Osteoblast (primary cell): ENCODE measurements at regions not wholly inside any gene's neighbourhood (a gene's known extent, or its start where the extent isn't known, plus 50 kb on each side); places are given as distances from the start of the nearest gene placed in this dataset.
"Not testable (repeated sequence)": the region's sequence is repeated elsewhere in the genome, so short reads cannot be mapped to it uniquely, and the experiment has no call there.

ENCODE experiments used
- DNase-seq: peaks from one replicate; pipeline ENCODE4 v3.0.0; 2011; ENCODE audit warnings: low spot score, mixed read lengths; ENCODE audit not compliant: insufficient read length; ENCODE audit errors: missing footprints
- H2AFZ ChIP-seq: 2 replicates; pipeline ENCODE4 v1.6.0; 2011; ENCODE audit warnings: mild to moderate bottlenecking, low read length
- H3K27ac ChIP-seq: 2 replicates; pipeline ENCODE4 v1.5.1; 2011; ENCODE audit warnings: mild to moderate bottlenecking, low read depth, low read length, moderate library complexity
- H3K27me3 ChIP-seq: 2 replicates; pipeline ENCODE4 v1.6.0; 2012; ENCODE audit warnings: mild to moderate bottlenecking, control low read depth, inconsistent platforms, low read length, moderate library complexity; ENCODE audit not compliant: insufficient read depth
- H3K36me3 ChIP-seq: 2 replicates; pipeline ENCODE4 v1.5.1; 2011; ENCODE audit warnings: mild to moderate bottlenecking, low read length, control low read depth, moderate library complexity; ENCODE audit not compliant: insufficient read depth
- H3K4me1 ChIP-seq: 2 replicates; pipeline ENCODE4 v1.5.1; 2011; ENCODE audit warnings: mild to moderate bottlenecking, low read length, control low read depth, moderate library complexity; ENCODE audit not compliant: insufficient read depth
- H3K4me2 ChIP-seq: 2 replicates; pipeline ENCODE4 v1.6.0; 2011; ENCODE audit warnings: mild to moderate bottlenecking, low read length; ENCODE audit not compliant: insufficient read depth
- H3K4me3 ChIP-seq: fragments of 200-600 bp; sonication (generic); 3 replicates; pipeline ENCODE4 v1.5.1; 2012; ENCODE audit warnings: mild to moderate bottlenecking, low read length, inconsistent platforms; ENCODE audit not compliant: insufficient read depth
- H3K79me2 ChIP-seq: 2 replicates; pipeline ENCODE4 v1.6.0; 2012; ENCODE audit warnings: mild to moderate bottlenecking, low read length, control low read depth, inconsistent platforms; ENCODE audit not compliant: insufficient read depth
- H3K9me3 ChIP-seq: 2 replicates; pipeline ENCODE4 v1.5.1; 2011; ENCODE audit warnings: low read depth, low read length, control low read depth
- H4K20me1 ChIP-seq: 2 replicates; pipeline ENCODE4 v1.6.0; 2012; ENCODE audit warnings: mild to moderate bottlenecking, low read length, control low read depth; ENCODE audit not compliant: insufficient read depth
- CTCF ChIP-seq: IDR thresholded peaks from 2 replicates; pipeline ENCODE4 v1.5.1; 2011; ENCODE audit warnings: mild to moderate bottlenecking, low read depth, low read length, moderate library complexity; ENCODE audit errors: extremely low read depth

- H3K4me2 ChIP-seq = no peak overlapping the region
- no peaks in the 10 kb centered on the region for H3K36me3 ChIP-seq
- H3K79me2 ChIP-seq = no peaks in the 10 kb centered on the region
- no peaks in the 10 kb centered on the region for H3K27me3 ChIP-seq
- no peak for TF ChIP-seq CTCF
- no peak overlapping the region for H3K4me3 ChIP-seq
- H3K27ac ChIP-seq = no peak overlapping the region
- H4K20me1 ChIP-seq = no peaks in the 10 kb centered on the region
- DNase-seq = no peak
- no peaks in the 10 kb centered on the region for H3K4me1 ChIP-seq
- no peaks in the 10 kb centered on the region for H3K9me3 ChIP-seq
- no peak overlapping the region for H2AFZ ChIP-seq
Observed at GRCh38 chr6:22155551-22155950, 141.3 kb downstream of the PRL start.

- Histone ChIP-seq H3K79me2 (no peaks in the 10 kb centered on the region), H2AFZ (no peak overlapping the region), H3K4me2 (no peak overlapping the region), H3K4me3 (no peak overlapping the region), H3K4me1 (no peaks in the 10 kb centered on the region), H3K27ac (no peak overlapping the region), H3K27me3 (no peaks in the 10 kb centered on the region), H3K36me3 (no peaks in the 10 kb centered on the region), H3K9me3 (no peaks in the 10 kb centered on the region), H4K20me1 (no peaks in the 10 kb centered on the region)
- no peak for TF ChIP-seq CTCF
- DNase-seq = no peak
Observed at GRCh38 chr6:22157233-22157632, 139.6 kb downstream of the PRL start.

GRCh38 chr6:22164236-22164635 lies 132.6 kb downstream of the PRL start:
- DNase-seq = no peak
- Histone ChIP-seq H2AFZ (no peak overlapping the region), H3K4me3 (no peak overlapping the region), H3K36me3 (no peaks in the 10 kb centered on the region), H3K4me2 (no peak overlapping the region), H3K27me3 (no peaks in the 10 kb centered on the region), H3K79me2 (no peaks in the 10 kb centered on the region), H3K4me1 (no peaks in the 10 kb centered on the region), H3K27ac (no peak overlapping the region), H4K20me1 (no peaks in the 10 kb centered on the region), H3K9me3 (no peaks in the 10 kb centered on the region)
- TF ChIP-seq CTCF = no peak

GRCh38 chr6:22171006-22171405 lies 125.8 kb downstream of the PRL start:
- not testable (repeated sequence) for H3K79me2 ChIP-seq, H3K27me3 ChIP-seq, H3K4me2 ChIP-seq, H3K4me3 ChIP-seq, H4K20me1 ChIP-seq, H3K27ac ChIP-seq, H3K9me3 ChIP-seq, H3K4me1 ChIP-seq, DNase-seq, H3K36me3 ChIP-seq, H2AFZ ChIP-seq

GRCh38 chr6:22171885-22172284 lies 125.0 kb downstream of the PRL start:
- not testable (repeated sequence) for H3K36me3 ChIP-seq, H3K4me2 ChIP-seq, H3K27ac ChIP-seq

More at GRCh38 chr6:22171885-22172284, 125.0 kb downstream of the PRL start:
- DNase-seq, H3K79me2 ChIP-seq, H4K20me1 ChIP-seq, H3K27me3 ChIP-seq, H3K9me3 ChIP-seq, H3K4me1 ChIP-seq, H2AFZ ChIP-seq, H3K4me3 ChIP-seq: not testable (repeated sequence)
